ENCODE measurements at regions not wholly inside any gene's neighbourhood (a gene's known extent, or its start where the extent isn't known, plus 50 kb on each side); places are given as distances from the start of the nearest gene placed in this dataset.

GRCh38 chr9:12271421-12271891 lies 421.7 kb upstream of the TYRP1 start:
- TF ChIP-seq REST (IDR thresholded peaks at IDR 0.05; ENCODE audit: insufficient read depth in 1 of 2, low read depth in 2 of 2, low read length in 1 of 2) (no peak), SIN3A (IDR thresholded peaks at IDR 0.05; ENCODE audit: borderline replicate concordance, insufficient read depth, low read depth, low read length) (no peak)

Data from Panc1 (cell line).